ENCODE measurements at regions not wholly inside any gene's neighbourhood (a gene's known extent, or its start where the extent isn't known, plus 50 kb on each side); places are given as distances from the start of the nearest gene placed in this dataset.

GRCh38 chr1:227486559-227486958, 76.8 kb upstream of the ZNF678 start (continued):
- no peak for TF ChIP-seq ZNF639 (CRISPR knock-in tag; conservative IDR thresholded peaks at IDR 0.05 in 1 of 2, IDR thresholded peaks at IDR 0.05 in 1 of 2)

GRCh38 chr1:227482023-227482299, 81.4 kb upstream of the ZNF678 start:
- DNase-seq (ENCODE audit: extremely low read depth in 1 of 4, low spot score in 3 of 4) (no peak), ATAC-seq (no peak), FAIRE-seq (no peak)
- H3K36me3 ChIP-seq (ENCODE audit: control insufficient read depth, insufficient read depth, low read length): no peaks in the 10 kb centered on the region
- H3K9me1 ChIP-seq (ENCODE audit: control insufficient read depth, insufficient read depth, low read length): no peaks in the 10 kb centered on the region
- H3K9ac ChIP-seq (ENCODE audit: insufficient read depth in 1 of 2, low read depth in 2 of 2, low read length in 2 of 2): no peak overlapping the region
- no peak overlapping the region for H3K4me2 ChIP-seq (ENCODE audit: insufficient read depth, low read length)
- no peaks in the 10 kb centered on the region for H3K27me3 ChIP-seq (ENCODE audit: control insufficient read depth in 2 of 2, insufficient read depth in 2 of 2, low read length in 2 of 2)
- no peaks in the 10 kb centered on the region for H3K4me1 ChIP-seq (replicated peaks in 1 of 2; ENCODE audit: control insufficient read depth in 2 of 2, insufficient read depth in 2 of 2, low read length in 2 of 2)
- H3K4me3 ChIP-seq: no peak overlapping the region
- ChIA-PET POLR2A (interaction anchor here (0.7 to 1.5 kb wide), 2 partner anchors 14 to 285 kb away, joined by 3 to 5 read pairs; no protein-coding TSS in a partner anchor), CTCF (ENCODE audit: low intra/inter-chr PET ratio) (interaction anchor here (0.8 to 3.6 kb wide), 5 partner anchors 281 to 844 kb away, joined by 3 to 21 read pairs (median 4); no protein-coding TSS in a partner anchor)
- in situ Hi-C loops (cut with MboI) (no loop called here), intact Hi-C loops (cut with micrococcal nuclease) (loop anchor here (10.0 kb wide), 2 partner anchors 183 to 213 kb away; no protein-coding TSS in a partner anchor)
- H2AFZ ChIP-seq (ENCODE audit: low read depth, low read length): no peak overlapping the region
- BruUV-seq (replicated peaks): no TSS peak
- H3K27ac ChIP-seq (ENCODE audit: extremely low read depth, low read depth, low read length): no peak overlapping the region
- no peaks in the 10 kb centered on the region for H3K9me3 ChIP-seq (replicated peaks; ENCODE audit: control insufficient read depth, insufficient read depth, low read depth, low read length)
- H4K20me1 ChIP-seq (replicated peaks; ENCODE audit: control insufficient read depth, insufficient read depth, low read length): no peaks in the 10 kb centered on the region
- H3K79me2 ChIP-seq (ENCODE audit: control insufficient read depth, insufficient read depth, low read length): no peaks in the 10 kb centered on the region
- TF ChIP-seq MAFG (tag; conservative IDR thresholded peaks at IDR 0.05) (peak; percentile 75), ESRRA (IDR thresholded peaks at IDR 0.05; ENCODE audit: borderline replicate concordance, low read depth) (no peak), MAFK (IDR thresholded peaks at IDR 0.05; ENCODE audit: low read length) (peak; percentile 43; the same call in 1 of the 2 replicates), BCLAF1 (IDR thresholded peaks at IDR 0.05; ENCODE audit: borderline replicate concordance in 1 of 2, control insufficient read depth in 1 of 2, low read depth in 2 of 2, low read length in 1 of 2) (no peak), MAFF (IDR thresholded peaks at IDR 0.05; ENCODE audit: low read length) (peak; percentile 72), ZNF316 (IDR thresholded peaks at IDR 0.05) (peak; percentile 87), C11orf30 (IDR thresholded peaks at IDR 0.05; ENCODE audit: low read depth) (peak; percentile 85)
